SJSA1 (cell line): ENCODE measurements at regions not wholly inside any gene's neighbourhood (a gene's known extent, or its start where the extent isn't known, plus 50 kb on each side); places are given as distances from the start of the nearest gene placed in this dataset.
"Not testable (repeated sequence)": the region's sequence is repeated elsewhere in the genome, so short reads cannot be mapped to it uniquely, and the experiment has no call there.

Experiments
- DNase-seq, 2 experiments: peaks; one replicate each; pipeline ENCODE4 v3.0.0-alpha.2; 2015 to 2020; ENCODE audit warnings: low spot score in 2 of 2, low read depth in 1 of 2
- H3K27ac ChIP-seq: fragments of 250-450 bp; sonication (Bioruptor Pico); 2 replicates; pipeline ENCODE4 v1.5.1; 2020; ENCODE audit warnings: mild to moderate bottlenecking, moderate library complexity
- H3K27me3 ChIP-seq: fragments of 250-450 bp; sonication (Bioruptor Pico); replicated peaks from 2 replicates; pipeline ENCODE4 v1.5.1; 2020; ENCODE audit warnings: mild to moderate bottlenecking, moderate library complexity
- H3K36me3 ChIP-seq: fragments of 250-450 bp; sonication (Bioruptor Pico); 2 replicates; pipeline ENCODE4 v1.5.1; 2020; ENCODE audit warnings: mild to moderate bottlenecking
- H3K4me1 ChIP-seq: fragments of 250-450 bp; sonication (Bioruptor Pico); replicated peaks from 2 replicates; pipeline ENCODE4 v1.6.1; 2021; ENCODE audit warnings: mild to moderate bottlenecking
- H3K4me3 ChIP-seq: fragments of 250-450 bp; sonication (Bioruptor Pico); 2 replicates; pipeline ENCODE4 v1.5.1; 2020; ENCODE audit warnings: mild to moderate bottlenecking
- H3K9me3 ChIP-seq: fragments of 250-450 bp; sonication (Bioruptor Pico); replicated peaks from 2 replicates; pipeline ENCODE4 v1.5.1; 2020; ENCODE audit warnings: mild to moderate bottlenecking

GRCh38 chr11:81359476-81359875 is 1374.2 kb downstream of the FAM181B start:
- no peak for DNase-seq

GRCh38 chr11:81345609-81346008 is 1388.1 kb downstream of the FAM181B start:
- Histone ChIP-seq H3K27me3 (no peaks in the 10 kb centered on the region), H3K4me3 (no peak overlapping the region), H3K36me3 (no peaks in the 10 kb centered on the region), H3K9me3 (no peaks in the 10 kb centered on the region), H3K27ac (no peak overlapping the region), H3K4me1 (no peaks in the 10 kb centered on the region)
- DNase-seq, result no peak

More at GRCh38 chr11:81359476-81359875, 1374.2 kb downstream of the FAM181B start:
- H3K36me3 ChIP-seq, result no peaks in the 10 kb centered on the region
- H3K4me1 ChIP-seq, result no peaks in the 10 kb centered on the region
- no peaks in the 10 kb centered on the region for H3K9me3 ChIP-seq
- no peaks in the 10 kb centered on the region for H3K27me3 ChIP-seq
- H3K27ac ChIP-seq, result no peak overlapping the region
- no peak overlapping the region for H3K4me3 ChIP-seq

GRCh38 chr11:81342966-81343365 is 1390.7 kb downstream of the FAM181B start:
- H3K27me3 ChIP-seq, result no peaks in the 10 kb centered on the region
- DNase-seq, result no peak
- H3K9me3 ChIP-seq, result no peaks in the 10 kb centered on the region
- no peaks in the 10 kb centered on the region for H3K4me1 ChIP-seq
- no peak overlapping the region for H3K27ac ChIP-seq
- H3K4me3 ChIP-seq, result no peak overlapping the region
- no peaks in the 10 kb centered on the region for H3K36me3 ChIP-seq

GRCh38 chr11:81340225-81340624 is 1393.4 kb downstream of the FAM181B start:
- Histone ChIP-seq H3K4me1 (no peaks in the 10 kb centered on the region), H3K27ac (no peak overlapping the region), H3K9me3 (no peaks in the 10 kb centered on the region), H3K4me3 (no peak overlapping the region), H3K36me3 (no peaks in the 10 kb centered on the region), H3K27me3 (no peaks in the 10 kb centered on the region)
- DNase-seq, result no peak

- H3K27ac ChIP-seq, result no peak overlapping the region
- DNase-seq, result no peak
- no peaks in the 10 kb centered on the region for H3K9me3 ChIP-seq
- H3K4me3 ChIP-seq, result no peak overlapping the region
- H3K4me1 ChIP-seq, result no peaks in the 10 kb centered on the region
- no peaks in the 10 kb centered on the region for H3K27me3 ChIP-seq
- no peaks in the 10 kb centered on the region for H3K36me3 ChIP-seq
Observed at GRCh38 chr11:81339521-81339920, 1394.1 kb downstream of the FAM181B start.

GRCh38 chr11:81337756-81338155 is 1395.9 kb downstream of the FAM181B start:
- Histone ChIP-seq H3K4me1 (no peaks in the 10 kb centered on the region), H3K27ac (no peak overlapping the region), H3K4me3 (no peak overlapping the region), H3K9me3 (no peaks in the 10 kb centered on the region), H3K36me3 (no peaks in the 10 kb centered on the region), H3K27me3 (no peaks in the 10 kb centered on the region)
- no peak for DNase-seq

- Histone ChIP-seq H3K9me3 (no peaks in the 10 kb centered on the region), H3K27me3 (no peaks in the 10 kb centered on the region), H3K4me3 (no peak overlapping the region), H3K4me1 (no peaks in the 10 kb centered on the region), H3K27ac (no peak overlapping the region), H3K36me3 (no peaks in the 10 kb centered on the region)
- DNase-seq, result no peak
Observed at GRCh38 chr11:81332276-81332675, 1401.4 kb downstream of the FAM181B start.

- Histone ChIP-seq H3K4me1 (no peaks in the 10 kb centered on the region), H3K27me3 (no peaks in the 10 kb centered on the region), H3K9me3 (no peaks in the 10 kb centered on the region), H3K27ac (no peak overlapping the region), H3K36me3 (no peaks in the 10 kb centered on the region), H3K4me3 (no peak overlapping the region)
- DNase-seq, result no peak
Observed at GRCh38 chr11:81331611-81332235, 1401.9 kb downstream of the FAM181B start.

- DNase-seq, result no peak
- H3K4me3 ChIP-seq, result no peak overlapping the region
- H3K27ac ChIP-seq, result no peak overlapping the region
- H3K4me1 ChIP-seq, result no peaks in the 10 kb centered on the region
- no peaks in the 10 kb centered on the region for H3K9me3 ChIP-seq
- no peaks in the 10 kb centered on the region for H3K36me3 ChIP-seq
- no peaks in the 10 kb centered on the region for H3K27me3 ChIP-seq
Observed at GRCh38 chr11:81331088-81331487, 1402.6 kb downstream of the FAM181B start.

- no peaks in the 10 kb centered on the region for H3K36me3 ChIP-seq
- H3K4me3 ChIP-seq, result no peak overlapping the region
- DNase-seq, result no peak
- H3K4me1 ChIP-seq, result no peaks in the 10 kb centered on the region
- no peaks in the 10 kb centered on the region for H3K9me3 ChIP-seq
- no peaks in the 10 kb centered on the region for H3K27me3 ChIP-seq
- no peak overlapping the region for H3K27ac ChIP-seq
Observed at GRCh38 chr11:81303038-81303664, 1430.5 kb downstream of the FAM181B start.

GRCh38 chr11:81301166-81301830 is 1432.4 kb downstream of the FAM181B start:
- Histone ChIP-seq H3K4me3 (no peak overlapping the region), H3K27ac (no peak overlapping the region), H3K4me1 (no peaks in the 10 kb centered on the region), H3K9me3 (no peaks in the 10 kb centered on the region), H3K27me3 (no peaks in the 10 kb centered on the region), H3K36me3 (no peaks in the 10 kb centered on the region)
- no peak for DNase-seq

GRCh38 chr11:81286959-81287358 is 1446.7 kb downstream of the FAM181B start:
- no peak for DNase-seq
- Histone ChIP-seq H3K4me3 (no peak overlapping the region), H3K9me3 (no peaks in the 10 kb centered on the region), H3K27ac (no peak overlapping the region), H3K27me3 (no peaks in the 10 kb centered on the region), H3K36me3 (no peaks in the 10 kb centered on the region), H3K4me1 (no peaks in the 10 kb centered on the region)

GRCh38 chr11:81286550-81286949 is 1447.1 kb downstream of the FAM181B start:
- no peak overlapping the region for H3K27ac ChIP-seq
- H3K9me3 ChIP-seq, result no peaks in the 10 kb centered on the region
- no peaks in the 10 kb centered on the region for H3K4me1 ChIP-seq
- DNase-seq, result no peak
- H3K36me3 ChIP-seq, result no peaks in the 10 kb centered on the region
- H3K27me3 ChIP-seq, result no peaks in the 10 kb centered on the region
- H3K4me3 ChIP-seq, result no peak overlapping the region

- H3K4me1 ChIP-seq, H3K4me3 ChIP-seq, H3K36me3 ChIP-seq, H3K9me3 ChIP-seq, DNase-seq, H3K27me3 ChIP-seq, H3K27ac ChIP-seq: not testable (repeated sequence)
Observed at GRCh38 chr11:81280228-81280627, 1453.4 kb downstream of the FAM181B start.
